NCI-H774 (cell line): ENCODE measurements at regions not wholly inside any gene's neighbourhood (a gene's known extent, or its start where the extent isn't known, plus 50 kb on each side); places are given as distances from the start of the nearest gene placed in this dataset.

Experiments
- DNase-seq: peaks from one replicate; lab custom pipeline; 2025; lab: John Stamatoyannopoulos, UW

- no peak for DNase-seq
Observed at GRCh38 chr13:106297283-106297682, 238.2 kb downstream of the EFNB2 start.

GRCh38 chr13:106296723-106297122 lies 238.7 kb downstream of the EFNB2 start:
- no peak for DNase-seq

GRCh38 chr13:106295971-106296370 lies 239.5 kb downstream of the EFNB2 start:
- no peak for DNase-seq

GRCh38 chr13:106291006-106291405 lies 244.5 kb downstream of the EFNB2 start:
- no peak for DNase-seq

GRCh38 chr13:106287351-106287750 lies 248.1 kb downstream of the EFNB2 start:
- no peak for DNase-seq

- DNase-seq, result no peak
Observed at GRCh38 chr13:106286811-106287210, 248.7 kb downstream of the EFNB2 start.

GRCh38 chr13:106284358-106284757 lies 251.1 kb downstream of the EFNB2 start:
- no peak for DNase-seq

GRCh38 chr13:106281426-106281825 lies 254.0 kb downstream of the EFNB2 start:
- no peak for DNase-seq

- no peak for DNase-seq
Observed at GRCh38 chr13:106277484-106278154, 257.8 kb downstream of the EFNB2 start.

- no peak for DNase-seq
Observed at GRCh38 chr13:106276876-106277275, 258.6 kb downstream of the EFNB2 start.

GRCh38 chr13:106275446-106276032 lies 259.9 kb downstream of the EFNB2 start:
- no peak for DNase-seq

- DNase-seq, result no peak
Observed at GRCh38 chr13:106274551-106275203, 260.8 kb downstream of the EFNB2 start.

- no peak for DNase-seq
Observed at GRCh38 chr13:106263801-106264200, 271.7 kb downstream of the EFNB2 start.

- no peak for DNase-seq
Observed at GRCh38 chr13:106262886-106263285, 272.6 kb downstream of the EFNB2 start.

GRCh38 chr13:106261450-106261849 lies 274.0 kb downstream of the EFNB2 start:
- no peak for DNase-seq

- no peak for DNase-seq
Observed at GRCh38 chr13:106260352-106260751, 275.1 kb downstream of the EFNB2 start.

- DNase-seq, result no peak
Observed at GRCh38 chr13:106259928-106260327, 275.5 kb downstream of the EFNB2 start.

GRCh38 chr13:106246666-106247188 lies 288.7 kb downstream of the EFNB2 start:
- no peak for DNase-seq

- no peak for DNase-seq
Observed at GRCh38 chr13:106246242-106246641, 289.2 kb downstream of the EFNB2 start.

- DNase-seq, result no peak
Observed at GRCh38 chr13:106243011-106243565, 292.4 kb downstream of the EFNB2 start.

- no peak for DNase-seq
Observed at GRCh38 chr13:106241974-106242953, 293.2 kb downstream of the EFNB2 start.

GRCh38 chr13:106238690-106239089 lies 296.8 kb downstream of the EFNB2 start:
- no peak for DNase-seq
